ENCODE measurements at regions not wholly inside any gene's neighbourhood (a gene's known extent, or its start where the extent isn't known, plus 50 kb on each side); places are given as distances from the start of the nearest gene placed in this dataset.

DNA sequence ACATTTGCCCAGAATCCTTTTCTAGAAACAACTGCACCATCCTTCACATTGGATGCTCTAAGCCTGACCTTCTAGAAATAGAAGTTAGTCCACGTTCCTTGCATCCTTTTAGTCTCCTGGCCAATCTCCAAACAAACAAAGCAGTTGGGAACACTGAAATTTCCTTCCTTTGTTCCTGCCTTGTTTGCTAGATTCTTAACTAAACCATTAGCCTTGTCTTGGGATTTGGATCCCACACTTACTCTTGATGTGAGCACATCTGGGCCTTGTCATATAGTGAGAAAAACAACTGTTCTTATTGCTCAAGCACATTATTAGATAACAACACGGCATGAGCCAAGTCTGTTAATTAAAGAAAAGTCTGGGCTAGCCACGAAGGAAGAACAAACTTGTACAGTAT is 319.3 kb upstream of the GHITM start:
- TF ChIP-seq, protein P1, sequence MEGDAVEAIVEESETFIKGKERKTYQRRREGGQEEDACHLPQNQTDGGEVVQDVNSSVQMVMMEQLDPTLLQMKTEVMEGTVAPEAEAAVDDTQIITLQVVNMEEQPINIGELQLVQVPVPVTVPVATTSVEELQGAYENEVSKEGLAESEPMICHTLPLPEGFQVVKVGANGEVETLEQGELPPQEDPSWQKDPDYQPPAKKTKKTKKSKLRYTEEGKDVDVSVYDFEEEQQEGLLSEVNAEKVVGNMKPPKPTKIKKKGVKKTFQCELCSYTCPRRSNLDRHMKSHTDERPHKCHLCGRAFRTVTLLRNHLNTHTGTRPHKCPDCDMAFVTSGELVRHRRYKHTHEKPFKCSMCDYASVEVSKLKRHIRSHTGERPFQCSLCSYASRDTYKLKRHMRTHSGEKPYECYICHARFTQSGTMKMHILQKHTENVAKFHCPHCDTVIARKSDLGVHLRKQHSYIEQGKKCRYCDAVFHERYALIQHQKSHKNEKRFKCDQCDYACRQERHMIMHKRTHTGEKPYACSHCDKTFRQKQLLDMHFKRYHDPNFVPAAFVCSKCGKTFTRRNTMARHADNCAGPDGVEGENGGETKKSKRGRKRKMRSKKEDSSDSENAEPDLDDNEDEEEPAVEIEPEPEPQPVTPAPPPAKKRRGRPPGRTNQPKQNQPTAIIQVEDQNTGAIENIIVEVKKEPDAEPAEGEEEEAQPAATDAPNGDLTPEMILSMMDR (conservative IDR thresholded peaks at IDR 0.05; ENCODE audit: low read depth, low read length): no peak
- no peak for TF ChIP-seq EZH2 (IDR thresholded peaks at IDR 0.05; ENCODE audit: low read length, unreplicated experiment)

Measured in PC-3 (cell line).